GM21515 (cell line): ENCODE measurements at regions not wholly inside any gene's neighbourhood (a gene's known extent, or its start where the extent isn't known, plus 50 kb on each side); places are given as distances from the start of the nearest gene placed in this dataset.
"Not testable (repeated sequence)": the region's sequence is repeated elsewhere in the genome, so short reads cannot be mapped to it uniquely, and the experiment has no call there.

Experiments
- ATAC-seq: cut with Tn5 transposase; IDR thresholded peaks from one replicate; pipeline ENCODE4 v1.9.1; 2021; ENCODE audit not compliant: unreplicated experiment

- peak; percentile 96 for ATAC-seq
Measured at GRCh38 chr3:177449360-177450006, 252.2 kb upstream of the TBL1XR1 start.

GRCh38 chr3:177451301-177451750, 254.0 kb upstream of the TBL1XR1 start:
- ATAC-seq: no peak

- ATAC-seq: no peak
Measured at GRCh38 chr3:177451864-177452830, 254.9 kb upstream of the TBL1XR1 start.

DNA sequence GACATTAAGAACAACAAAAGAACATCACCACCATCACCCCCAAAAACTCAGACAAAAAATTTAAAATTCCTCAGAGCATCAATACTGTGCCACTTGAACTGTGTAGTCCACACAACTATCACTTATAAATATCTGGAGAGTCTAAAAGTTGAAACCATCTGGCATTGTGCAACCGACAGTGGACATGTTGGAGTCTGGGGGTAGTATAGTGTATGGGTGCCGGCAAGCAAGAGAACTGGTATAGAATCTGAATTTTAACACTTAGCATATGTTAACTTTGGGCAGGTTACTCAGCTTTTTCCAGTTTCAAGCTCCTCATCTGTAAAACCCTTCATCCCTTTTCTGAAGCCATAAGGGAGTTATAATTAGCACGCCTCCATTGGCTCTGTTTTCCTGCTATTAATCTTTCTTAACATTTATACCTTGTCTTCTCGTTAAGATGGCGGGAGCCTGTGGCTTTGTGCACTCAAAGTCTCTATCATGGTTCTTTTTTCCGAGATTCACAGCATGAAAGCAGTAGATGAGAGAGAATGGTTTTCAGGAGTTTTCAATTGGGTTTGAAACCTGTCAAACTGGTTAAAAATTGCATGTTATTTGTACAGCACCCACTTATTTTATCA, 255.7 kb upstream of the TBL1XR1 start:
- ATAC-seq: no peak

- ATAC-seq: no peak
Measured at GRCh38 chr3:177453451-177453844, 256.2 kb upstream of the TBL1XR1 start.

GRCh38 chr3:177457204-177457603, 259.9 kb upstream of the TBL1XR1 start:
- ATAC-seq: not testable (repeated sequence)

DNA sequence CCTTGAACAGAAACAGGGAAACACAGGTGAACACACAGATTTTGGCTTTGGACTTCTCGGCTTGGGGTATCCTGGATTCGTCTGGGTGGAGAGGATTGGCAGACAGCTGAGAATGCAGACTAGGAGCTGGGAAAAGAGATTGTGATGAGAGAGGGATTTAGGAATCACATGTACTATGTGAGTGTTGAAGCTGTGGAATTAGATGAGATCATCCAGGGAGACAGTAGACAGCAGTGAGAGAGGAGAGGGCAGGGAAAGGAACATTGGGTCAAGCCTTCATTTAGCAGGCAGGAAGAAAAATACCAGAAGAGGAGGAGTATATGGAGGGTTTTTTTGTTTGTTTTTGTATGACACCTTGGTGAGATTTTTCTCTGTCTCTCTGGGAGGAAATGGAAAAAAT, 262.1 kb upstream of the TBL1XR1 start:
- no peak for ATAC-seq

DNA sequence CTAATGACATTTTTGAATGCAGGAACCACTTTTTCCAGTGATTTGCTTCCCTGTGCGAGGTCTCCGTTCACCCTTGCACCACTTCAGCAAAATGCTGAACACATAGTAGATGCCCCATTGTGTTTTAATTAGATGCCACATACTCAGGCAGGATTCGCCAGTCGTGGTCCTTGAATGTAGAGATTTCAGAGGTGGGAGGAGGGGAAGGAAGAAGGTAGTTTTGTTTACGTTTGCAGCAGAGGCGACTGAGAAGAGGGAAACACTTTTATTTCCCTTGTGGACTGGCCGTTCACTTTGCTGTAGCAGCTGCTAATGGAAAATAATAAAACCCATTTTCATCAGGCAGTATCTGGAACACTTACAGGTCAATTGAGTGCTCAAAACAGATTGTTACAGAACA, 262.8 kb upstream of the TBL1XR1 start:
- ATAC-seq: no peak

GRCh38 chr3:177461765-177462164, 264.5 kb upstream of the TBL1XR1 start:
- no peak for ATAC-seq

- not testable (repeated sequence) for ATAC-seq
Measured at GRCh38 chr3:177463341-177463740, 266.1 kb upstream of the TBL1XR1 start.

- no peak for ATAC-seq
Measured at GRCh38 chr3:177463863-177464262, 266.6 kb upstream of the TBL1XR1 start.

DNA sequence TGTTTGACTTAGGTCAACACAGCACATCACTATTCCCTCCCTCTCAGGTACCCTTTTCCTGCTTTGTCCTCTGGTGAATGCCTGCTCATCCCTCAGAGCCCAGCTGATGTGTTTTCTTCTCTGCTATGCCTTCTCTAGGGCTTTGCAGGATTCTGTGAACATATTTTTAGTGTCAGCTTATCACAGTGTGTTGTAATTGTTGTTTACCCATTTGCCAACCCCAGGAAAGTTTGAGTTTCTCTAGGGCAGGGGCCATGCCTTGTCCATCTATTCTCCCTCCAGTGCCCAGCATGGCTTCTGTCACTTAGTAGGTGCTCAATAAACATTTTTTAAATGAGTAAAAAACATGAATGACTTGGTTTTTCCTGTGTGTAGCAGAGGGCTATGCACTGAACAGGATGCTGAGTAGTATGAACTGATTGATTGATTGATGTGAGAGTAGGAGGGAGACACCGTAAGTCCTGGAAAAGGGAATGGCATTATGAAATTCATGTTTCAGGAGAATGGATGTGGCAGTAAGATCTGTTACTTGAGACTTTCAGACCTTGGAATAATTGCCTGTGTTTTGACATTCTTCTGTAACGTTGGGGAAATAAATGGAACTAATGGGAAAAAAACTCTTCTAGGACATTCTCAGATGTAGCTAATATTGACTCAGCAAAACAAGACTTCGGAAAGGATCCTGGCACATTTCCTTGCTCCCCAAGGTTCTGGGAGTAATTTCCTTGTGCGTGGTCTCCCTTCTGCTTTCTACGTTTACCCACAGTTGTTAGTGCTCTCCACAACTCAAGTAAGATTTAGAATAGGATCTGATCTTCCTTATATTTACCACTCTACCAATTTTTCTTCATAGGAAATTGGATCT, 267.3 kb upstream of the TBL1XR1 start:
- no peak for ATAC-seq

DNA sequence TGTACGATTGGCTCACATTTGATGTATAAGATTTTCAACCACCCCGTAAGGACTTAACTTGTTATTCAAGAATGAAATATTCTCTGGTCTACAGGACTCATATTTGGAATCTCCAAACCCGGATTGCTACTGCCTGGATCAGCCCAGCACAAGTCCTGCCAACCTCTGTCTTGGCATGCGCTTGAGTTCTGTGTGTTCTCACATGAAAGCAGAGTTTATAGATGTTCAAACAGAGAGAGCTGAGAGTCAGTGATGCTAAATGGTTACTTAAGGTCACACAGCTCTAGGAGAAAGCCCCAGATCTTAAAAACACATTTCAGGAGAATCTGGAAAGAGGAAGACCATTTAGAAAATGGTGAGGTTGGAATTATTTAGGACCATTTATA, 268.0 kb upstream of the TBL1XR1 start:
- no peak for ATAC-seq

GRCh38 chr3:177466074-177466473, 268.8 kb upstream of the TBL1XR1 start:
- no peak for ATAC-seq

GRCh38 chr3:177466622-177467021, 269.3 kb upstream of the TBL1XR1 start:
- ATAC-seq: not testable (repeated sequence)

DNA sequence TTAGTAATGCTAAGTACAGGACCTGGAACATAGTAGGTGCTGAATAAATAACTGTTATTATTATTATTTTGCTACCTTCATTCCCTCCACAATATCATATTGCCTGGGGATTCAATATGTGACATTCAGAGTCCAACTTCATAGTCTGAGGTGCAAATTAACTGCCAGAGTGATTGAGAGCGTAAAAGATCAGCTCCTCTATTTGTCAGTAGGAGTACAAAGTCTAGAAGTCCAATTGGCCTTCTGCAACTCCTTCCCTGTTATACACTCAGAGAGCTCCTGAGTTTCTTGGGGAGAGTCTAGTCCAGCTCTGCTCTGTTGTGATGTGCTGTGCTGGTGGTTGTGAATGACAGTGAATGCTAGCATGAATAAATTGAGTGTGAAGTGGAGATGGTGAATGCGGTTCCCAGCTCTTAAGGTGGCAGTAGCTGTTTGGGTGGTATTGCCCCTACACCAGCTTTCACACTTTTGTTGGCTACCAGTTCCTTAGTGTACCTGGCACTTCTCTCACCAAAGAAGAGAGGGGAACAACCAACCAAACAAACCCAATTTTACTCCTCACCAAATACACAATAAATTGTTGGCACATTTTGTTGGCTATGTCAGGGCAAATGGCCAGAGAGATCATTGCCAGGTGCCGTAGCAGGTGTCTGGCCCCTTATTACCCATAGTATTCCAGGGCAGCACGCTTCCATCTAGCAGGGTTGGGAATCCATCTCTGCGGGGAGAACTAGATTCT, 270.1 kb upstream of the TBL1XR1 start:
- ATAC-seq: no peak

DNA sequence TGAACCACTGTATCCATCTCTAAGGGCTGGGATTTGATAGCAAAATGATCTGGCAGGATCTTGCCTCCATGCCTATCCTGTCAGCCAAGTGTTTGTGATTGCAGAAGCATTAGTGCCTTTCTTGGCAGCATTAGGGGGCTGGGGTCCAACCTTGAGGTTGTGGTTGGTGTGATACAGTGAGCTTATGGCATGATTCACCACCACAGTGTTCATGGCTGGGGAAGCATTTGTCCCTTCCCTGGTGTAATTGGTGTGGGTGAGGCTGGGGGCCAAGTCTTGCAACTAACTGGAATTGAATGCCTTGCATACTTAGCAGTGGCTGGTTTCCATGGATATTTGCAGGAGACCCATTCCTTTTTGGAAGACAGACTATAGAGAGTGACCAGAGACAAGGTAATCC, 271.0 kb upstream of the TBL1XR1 start:
- ATAC-seq: no peak

DNA sequence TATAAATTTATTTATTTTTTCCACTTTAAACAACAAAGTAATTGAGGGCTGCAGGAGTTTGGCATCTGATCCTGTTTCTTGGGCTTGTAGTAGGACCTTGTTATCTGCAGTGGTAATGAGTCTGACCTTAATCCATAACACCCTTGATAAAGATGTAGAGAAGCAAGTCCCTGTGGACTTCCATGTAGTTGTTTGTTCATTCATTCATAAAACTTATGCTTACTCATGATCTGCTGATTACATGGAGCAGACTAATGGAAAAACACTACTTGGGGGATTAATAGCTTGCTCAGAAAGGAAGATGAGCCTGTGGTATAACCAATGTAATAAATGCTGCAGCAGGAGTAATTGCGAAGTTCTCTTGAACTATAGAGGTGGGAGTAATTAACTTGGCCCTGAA, 271.5 kb upstream of the TBL1XR1 start:
- no peak for ATAC-seq

- no peak for ATAC-seq
Measured at GRCh38 chr3:177469216-177469615, 271.9 kb upstream of the TBL1XR1 start.
